ENCODE measurements at regions not wholly inside any gene's neighbourhood (a gene's known extent, or its start where the extent isn't known, plus 50 kb on each side); places are given as distances from the start of the nearest gene placed in this dataset.

DNA sequence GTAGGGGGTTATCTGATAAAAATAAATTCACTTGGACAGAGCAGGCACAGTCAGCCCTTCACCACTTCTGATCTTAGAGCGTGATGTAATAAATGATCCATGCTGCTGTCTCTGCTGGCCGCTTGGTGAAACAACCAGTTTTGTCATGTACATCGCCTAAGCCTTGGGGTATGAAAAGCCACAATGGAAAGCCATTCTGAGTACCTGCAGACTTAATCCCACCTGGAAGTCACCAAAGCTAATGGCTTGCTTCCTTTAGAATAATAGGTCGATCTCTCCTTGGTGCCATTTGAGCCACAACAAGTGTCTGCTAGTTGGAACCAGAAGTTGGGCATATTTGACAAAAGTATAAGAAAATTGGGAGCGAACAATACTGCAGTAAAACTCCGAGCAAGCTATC is 1649.7 kb upstream of the SPRY2 start:
- TF ChIP-seq ZNF157 (tag by site-specific recombination; IDR thresholded peaks at IDR 0.05) (no peak), ZNF623 (tag by site-specific recombination; IDR thresholded peaks at IDR 0.05) (no peak), ZNF777 (tag by site-specific recombination; IDR thresholded peaks at IDR 0.05; ENCODE audit: borderline replicate concordance) (no peak), ZNF624 (tag by site-specific recombination; IDR thresholded peaks at IDR 0.05) (no peak), ZNF670 (tag by site-specific recombination; IDR thresholded peaks at IDR 0.05; ENCODE audit: low read depth) (no peak), ZNF76 (tag by site-specific recombination; IDR thresholded peaks at IDR 0.05; ENCODE audit: borderline replicate concordance, low read depth) (no peak), ZNF529 (tag by site-specific recombination; IDR thresholded peaks at IDR 0.05; ENCODE audit: insufficient replicate concordance) (no peak), ZNF37A (tag by site-specific recombination; IDR thresholded peaks at IDR 0.05) (no peak), ZNF266 (tag by site-specific recombination; IDR thresholded peaks at IDR 0.05; ENCODE audit: low read depth) (no peak), ELK4 (IDR thresholded peaks at IDR 0.05; ENCODE audit: borderline replicate concordance, low read depth, low read length) (no peak), ZNF707 (tag by site-specific recombination; IDR thresholded peaks at IDR 0.05) (no peak), SCRT1 (tag by site-specific recombination; IDR thresholded peaks at IDR 0.05; ENCODE audit: borderline replicate concordance) (no peak), PBX3 (CRISPR knock-in tag; IDR thresholded peaks at IDR 0.05) (no peak)
- no peaks in the 10 kb centered on the region for H3K4me1 ChIP-seq (ENCODE audit: control insufficient read depth, insufficient read depth, low read length)
- no peak overlapping the region for H3K27ac ChIP-seq (ENCODE audit: extremely low read depth, low read depth, low read length)
- ChIA-PET POLR2A (no interaction called here), CTCF (no interaction called here)
- no peaks in the 10 kb centered on the region for H3K36me3 ChIP-seq (ENCODE audit: control insufficient read depth in 2 of 2, insufficient read depth in 1 of 2, low read length in 2 of 2)
- no peak overlapping the region for H3K4me3 ChIP-seq (ENCODE audit: low read depth, low read length)
- no peaks in the 10 kb centered on the region for H3K9me3 ChIP-seq (ENCODE audit: control insufficient read depth, insufficient read depth, low read depth, low read length)

DNA sequence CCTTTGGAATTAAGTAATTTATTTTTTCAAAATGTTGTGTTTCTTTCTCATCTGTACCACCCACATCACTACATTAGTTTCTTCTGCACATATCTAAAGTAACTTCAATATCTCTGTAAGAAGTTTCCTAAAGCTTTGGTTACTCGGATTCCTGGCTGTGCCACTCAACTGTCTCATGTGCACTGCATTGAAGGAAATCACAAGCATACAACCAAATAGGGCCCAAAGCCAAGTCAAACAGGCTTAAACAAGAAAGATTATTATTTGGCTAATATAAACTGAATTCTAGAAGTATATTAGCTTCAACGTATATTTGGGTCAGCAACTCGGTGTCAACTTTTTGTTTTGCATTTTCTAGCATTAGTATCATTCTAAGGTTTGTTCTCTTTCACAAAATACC is 1647.6 kb upstream of the SPRY2 start:
- CTCF ChIA-PET: interaction anchor here (0.8 kb wide), 1 partner anchor 1843 kb away, joined by 3 read pairs; no protein-coding TSS in a partner anchor
- Histone ChIP-seq H3K4me3 (ENCODE audit: low read depth, low read length) (no peak overlapping the region), H3K36me3 (ENCODE audit: control insufficient read depth in 2 of 2, insufficient read depth in 1 of 2, low read length in 2 of 2) (no peaks in the 10 kb centered on the region), H3K27ac (ENCODE audit: extremely low read depth, low read depth, low read length) (no peak overlapping the region), H3K4me1 (ENCODE audit: control insufficient read depth, insufficient read depth, low read length) (no peaks in the 10 kb centered on the region), H3K9me3 (ENCODE audit: control insufficient read depth, insufficient read depth, low read depth, low read length) (no peaks in the 10 kb centered on the region)
- POLR2A ChIA-PET: no interaction called here
- TF ChIP-seq SP7 (tag by site-specific recombination; IDR thresholded peaks at IDR 0.05): no peak
- TF ChIP-seq ZNF114 (tag by site-specific recombination; IDR thresholded peaks at IDR 0.05): no peak
- no peak for TF ChIP-seq ZNF621 (tag by site-specific recombination; IDR thresholded peaks at IDR 0.05)

DNA sequence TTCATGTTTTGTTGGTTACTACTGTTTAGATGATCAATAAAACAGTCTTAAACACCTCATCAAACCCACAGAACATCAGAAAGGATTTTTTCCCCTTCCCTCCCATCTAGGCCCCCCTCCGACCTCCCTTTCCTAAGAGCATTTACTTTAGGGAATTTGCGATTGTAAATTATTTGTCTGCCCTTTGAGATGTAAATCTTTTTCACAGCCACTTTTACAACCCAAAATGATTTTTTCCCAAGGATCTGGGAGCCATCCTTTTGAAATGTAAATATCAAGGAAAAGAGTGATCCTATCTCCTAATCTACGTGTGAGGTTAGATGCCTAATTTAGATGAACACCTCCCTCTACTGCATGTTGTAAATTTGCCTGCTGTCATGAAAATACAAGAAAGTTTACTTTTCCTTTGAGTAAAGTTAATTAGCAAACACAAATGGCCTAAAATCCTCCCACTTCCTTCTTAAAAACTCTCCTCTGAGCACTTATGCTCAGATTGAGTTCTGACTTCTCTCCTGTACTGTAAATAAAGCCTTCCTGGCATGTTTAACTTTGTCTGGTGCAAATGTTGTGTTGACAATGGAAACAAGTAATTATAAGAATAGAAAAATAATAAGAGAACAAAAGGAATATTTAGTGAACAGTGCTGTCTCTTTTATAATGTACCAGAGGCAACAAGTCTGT is 1646.9 kb upstream of the SPRY2 start:
- CTCF ChIA-PET: no interaction called here
- Histone ChIP-seq H3K27ac (ENCODE audit: extremely low read depth, low read depth, low read length) (no peak overlapping the region), H3K9me3 (ENCODE audit: control insufficient read depth, insufficient read depth, low read depth, low read length) (no peaks in the 10 kb centered on the region), H3K4me3 (ENCODE audit: low read depth, low read length) (no peak overlapping the region), H3K36me3 (ENCODE audit: control insufficient read depth in 2 of 2, insufficient read depth in 1 of 2, low read length in 2 of 2) (no peaks in the 10 kb centered on the region), H3K4me1 (ENCODE audit: control insufficient read depth, insufficient read depth, low read length) (no peaks in the 10 kb centered on the region)
- TF ChIP-seq TRIM28 (IDR thresholded peaks at IDR 0.05; ENCODE audit: borderline replicate concordance, low read length) (0 out of 2 replicates have a peak, but pooled peaks have one; percentile 18), TCF7L2 (IDR thresholded peaks at IDR 0.05; ENCODE audit: borderline replicate concordance, low read depth, low read length) (peak; percentile 74), RBAK (tag by site-specific recombination; IDR thresholded peaks at IDR 0.05) (no peak), WT1 (tag by site-specific recombination; IDR thresholded peaks at IDR 0.05) (peak; percentile 94), ZNF398 (tag by site-specific recombination; IDR thresholded peaks at IDR 0.05) (no peak)
- POLR2A ChIA-PET: no interaction called here
